ENCODE measurements at regions not wholly inside any gene's neighbourhood (a gene's known extent, or its start where the extent isn't known, plus 50 kb on each side); places are given as distances from the start of the nearest gene placed in this dataset.

GRCh38 chr21:28674763-28675162 is 317.9 kb downstream of the LTN1 start:
- POLR2A ChIA-PET: no interaction called here
- Histone ChIP-seq H3K4me3 (no peak overlapping the region), H3K36me3 (ENCODE audit: control insufficient read depth, insufficient read depth, low read length) (no peaks in the 10 kb centered on the region), H3K79me2 (ENCODE audit: control insufficient read depth, insufficient read depth, low read length) (no peaks in the 10 kb centered on the region), H3K9ac (ENCODE audit: insufficient read depth in 1 of 2, low read depth in 2 of 2, low read length in 2 of 2) (no peak overlapping the region), H4K20me1 (replicated peaks; ENCODE audit: control insufficient read depth, insufficient read depth, low read length) (no peaks in the 10 kb centered on the region), H3K27ac (ENCODE audit: extremely low read depth, low read depth, low read length) (no peak overlapping the region), H3K9me3 (replicated peaks; ENCODE audit: control insufficient read depth, insufficient read depth, low read depth, low read length) (no peaks in the 10 kb centered on the region), H3K27me3 (ENCODE audit: control insufficient read depth in 2 of 2, insufficient read depth in 2 of 2, low read length in 2 of 2) (no peaks in the 10 kb centered on the region), H3K4me2 (ENCODE audit: insufficient read depth, low read length) (no peak overlapping the region), H3K9me1 (ENCODE audit: control insufficient read depth, insufficient read depth, low read length) (no peaks in the 10 kb centered on the region), H3K4me1 (replicated peaks in 1 of 2; ENCODE audit: control insufficient read depth in 2 of 2, insufficient read depth in 2 of 2, low read length in 2 of 2) (no peaks in the 10 kb centered on the region), H2AFZ (ENCODE audit: low read depth, low read length) (no peak overlapping the region)
- no TSS peak for BruUV-seq (replicated peaks)
- DNase-seq (ENCODE audit: extremely low read depth in 1 of 4, low spot score in 3 of 4): no peak
- FAIRE-seq: no peak
- intact Hi-C loops (cut with micrococcal nuclease) (no loop called here), in situ Hi-C loops (cut with MboI) (no loop called here)
- TF ChIP-seq SMARCA4 (IDR thresholded peaks at IDR 0.05) (no peak), ZNF780A (CRISPR knock-in tag; IDR thresholded peaks at IDR 0.05) (no peak), TARDBP (IDR thresholded peaks at IDR 0.05) (no peak), HDAC3 (IDR thresholded peaks at IDR 0.05; ENCODE audit: borderline replicate concordance, partially characterized antibody) (no peak), BCL6 (CRISPR knock-in tag; IDR thresholded peaks at IDR 0.05) (no peak), ZNF124 (CRISPR knock-in tag; IDR thresholded peaks at IDR 0.05) (no peak), POLR2AphosphoS2 (IDR thresholded peaks at IDR 0.05; ENCODE audit: low read length) (no peak), NR2C2 (CRISPR knock-in tag; IDR thresholded peaks at IDR 0.05) (no peak), NR2C2 (tag; IDR thresholded peaks at IDR 0.05) (no peak), MED1 (CRISPR knock-in tag; IDR thresholded peaks at IDR 0.05; ENCODE audit: borderline replicate concordance) (no peak), STAT5B (CRISPR knock-in tag; IDR thresholded peaks at IDR 0.05) (no peak), NONO (IDR thresholded peaks at IDR 0.05; ENCODE audit: low read depth in 2 of 2, low read length in 1 of 2) (no peak)
- ATAC-seq: no peak
- CTCF ChIA-PET (ENCODE audit: low intra/inter-chr PET ratio): no interaction called here
- WGBS (ENCODE audit: insufficient coverage, low coverage, missing lambda C conversion rate): 0% methylated on average over 2 of the region's 2 CpGs
